ENCODE measurements at regions not wholly inside any gene's neighbourhood (a gene's known extent, or its start where the extent isn't known, plus 50 kb on each side); places are given as distances from the start of the nearest gene placed in this dataset.

- TF ChIP-seq, protein P1, sequence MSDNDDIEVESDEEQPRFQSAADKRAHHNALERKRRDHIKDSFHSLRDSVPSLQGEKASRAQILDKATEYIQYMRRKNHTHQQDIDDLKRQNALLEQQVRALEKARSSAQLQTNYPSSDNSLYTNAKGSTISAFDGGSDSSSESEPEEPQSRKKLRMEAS (IDR thresholded peaks at IDR 0.05): no peak
- TF ChIP-seq, protein P2, sequence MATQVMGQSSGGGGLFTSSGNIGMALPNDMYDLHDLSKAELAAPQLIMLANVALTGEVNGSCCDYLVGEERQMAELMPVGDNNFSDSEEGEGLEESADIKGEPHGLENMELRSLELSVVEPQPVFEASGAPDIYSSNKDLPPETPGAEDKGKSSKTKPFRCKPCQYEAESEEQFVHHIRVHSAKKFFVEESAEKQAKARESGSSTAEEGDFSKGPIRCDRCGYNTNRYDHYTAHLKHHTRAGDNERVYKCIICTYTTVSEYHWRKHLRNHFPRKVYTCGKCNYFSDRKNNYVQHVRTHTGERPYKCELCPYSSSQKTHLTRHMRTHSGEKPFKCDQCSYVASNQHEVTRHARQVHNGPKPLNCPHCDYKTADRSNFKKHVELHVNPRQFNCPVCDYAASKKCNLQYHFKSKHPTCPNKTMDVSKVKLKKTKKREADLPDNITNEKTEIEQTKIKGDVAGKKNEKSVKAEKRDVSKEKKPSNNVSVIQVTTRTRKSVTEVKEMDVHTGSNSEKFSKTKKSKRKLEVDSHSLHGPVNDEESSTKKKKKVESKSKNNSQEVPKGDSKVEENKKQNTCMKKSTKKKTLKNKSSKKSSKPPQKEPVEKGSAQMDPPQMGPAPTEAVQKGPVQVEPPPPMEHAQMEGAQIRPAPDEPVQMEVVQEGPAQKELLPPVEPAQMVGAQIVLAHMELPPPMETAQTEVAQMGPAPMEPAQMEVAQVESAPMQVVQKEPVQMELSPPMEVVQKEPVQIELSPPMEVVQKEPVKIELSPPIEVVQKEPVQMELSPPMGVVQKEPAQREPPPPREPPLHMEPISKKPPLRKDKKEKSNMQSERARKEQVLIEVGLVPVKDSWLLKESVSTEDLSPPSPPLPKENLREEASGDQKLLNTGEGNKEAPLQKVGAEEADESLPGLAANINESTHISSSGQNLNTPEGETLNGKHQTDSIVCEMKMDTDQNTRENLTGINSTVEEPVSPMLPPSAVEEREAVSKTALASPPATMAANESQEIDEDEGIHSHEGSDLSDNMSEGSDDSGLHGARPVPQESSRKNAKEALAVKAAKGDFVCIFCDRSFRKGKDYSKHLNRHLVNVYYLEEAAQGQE (IDR thresholded peaks at IDR 0.05; ENCODE audit: low read depth): no peak
- TF ChIP-seq TAF1 (IDR thresholded peaks at IDR 0.05; ENCODE audit: low read depth): no peak
These were observed 773.5 kb upstream of the LRRTM1 start for GRCh38 chr2:81078102-81078501.
